GM21526 (cell line): ENCODE measurements at regions not wholly inside any gene's neighbourhood (a gene's known extent, or its start where the extent isn't known, plus 50 kb on each side); places are given as distances from the start of the nearest gene placed in this dataset.

Experiments used
- ATAC-seq: cut with Tn5 transposase; IDR thresholded peaks from one replicate; pipeline ENCODE4 v1.9.1; 2021; ENCODE audit warnings: moderate library complexity; ENCODE audit not compliant: unreplicated experiment, low FRiP score

GRCh38 chr4:28682847-28683246 lies 1822.2 kb downstream of the STIM2 start:
- ATAC-seq: no peak

GRCh38 chr4:28686618-28687017 lies 1826.0 kb downstream of the STIM2 start:
- ATAC-seq: no peak

GRCh38 chr4:28690890-28691289 lies 1830.2 kb downstream of the STIM2 start:
- no peak for ATAC-seq

GRCh38 chr4:28702571-28702970 lies 1841.9 kb downstream of the STIM2 start:
- ATAC-seq: no peak

- ATAC-seq: no peak
Observed at GRCh38 chr4:28709891-28710290, 1849.2 kb downstream of the STIM2 start.

- no peak for ATAC-seq
Observed at GRCh38 chr4:28723371-28723770, 1862.7 kb downstream of the STIM2 start.

GRCh38 chr4:28724239-28724638 lies 1863.6 kb downstream of the STIM2 start:
- ATAC-seq: no peak

GRCh38 chr4:28730304-28730703 lies 1869.7 kb downstream of the STIM2 start:
- ATAC-seq: no peak

GRCh38 chr4:28744066-28744465 lies 1883.4 kb downstream of the STIM2 start:
- ATAC-seq: no peak

GRCh38 chr4:28754376-28754775 lies 1893.7 kb downstream of the STIM2 start:
- ATAC-seq: no peak

- no peak for ATAC-seq
Observed at GRCh38 chr4:28755081-28755480, 1894.4 kb downstream of the STIM2 start.

GRCh38 chr4:28759064-28759463 lies 1898.4 kb downstream of the STIM2 start:
- ATAC-seq: no peak

GRCh38 chr4:28760003-28760402 lies 1899.4 kb downstream of the STIM2 start:
- no peak for ATAC-seq

GRCh38 chr4:28772066-28772465 lies 1911.4 kb downstream of the STIM2 start:
- ATAC-seq: no peak

GRCh38 chr4:28772788-28773187 lies 1912.1 kb downstream of the STIM2 start:
- no peak for ATAC-seq

- ATAC-seq: no peak
Observed at GRCh38 chr4:28774344-28774743, 1913.7 kb downstream of the STIM2 start.

GRCh38 chr4:28776004-28776403 lies 1915.4 kb downstream of the STIM2 start:
- no peak for ATAC-seq

- no peak for ATAC-seq
Observed at GRCh38 chr4:28784188-28784587, 1923.5 kb downstream of the STIM2 start.

GRCh38 chr4:28787947-28788346 lies 1927.3 kb downstream of the STIM2 start:
- ATAC-seq: no peak

- no peak for ATAC-seq
Observed at GRCh38 chr4:28788929-28789490, 1928.4 kb downstream of the STIM2 start.

- ATAC-seq: no peak
Observed at GRCh38 chr4:28792917-28793597, 1927.1 kb upstream of the PCDH7 start.

- no peak for ATAC-seq
Observed at GRCh38 chr4:28799696-28800095, 1920.5 kb upstream of the PCDH7 start.

GRCh38 chr4:28811025-28811424 lies 1909.1 kb upstream of the PCDH7 start:
- ATAC-seq: no peak
